SK-N-SH treated with all-trans-retinoic acid at 6 μM for 48 hours (cell line): ENCODE measurements at regions not wholly inside any gene's neighbourhood (a gene's known extent, or its start where the extent isn't known, plus 50 kb on each side); places are given as distances from the start of the nearest gene placed in this dataset.

Experiments used
- BACH2 ChIP-seq: fragments of 250-450 bp; sonication (Bioruptor Pico); IDR thresholded peaks from 2 replicates; pipeline ENCODE4 v1.9.0; 2021; ENCODE audit warnings: mild to moderate bottlenecking, borderline replicate concordance
- OSR1 ChIP-seq: fragments of 250-450 bp; sonication (Bioruptor Pico); IDR thresholded peaks from 2 replicates; pipeline ENCODE4 v1.8.0; 2022; ENCODE audit warnings: moderate library complexity, mild to moderate bottlenecking, inconsistent platforms
- PATZ1 ChIP-seq: fragments of 250-450 bp; sonication (Bioruptor Pico); IDR thresholded peaks from 2 replicates; pipeline ENCODE4 v1.8.0; 2020; ENCODE audit warnings: mild to moderate bottlenecking, moderate library complexity, borderline replicate concordance

GRCh38 chr19:29338480-29338879 is 125.5 kb upstream of the UQCRFS1 start:
- TF ChIP-seq BACH2 (CRISPR knock-in tag) (no peak), OSR1 (CRISPR knock-in tag) (no peak), PATZ1 (CRISPR knock-in tag) (no peak)
